OCI-M2 (cell line): ENCODE measurements at regions not wholly inside any gene's neighbourhood (a gene's known extent, or its start where the extent isn't known, plus 50 kb on each side); places are given as distances from the start of the nearest gene placed in this dataset.

Experiments
- DNase-seq: peaks from one replicate; lab custom pipeline; 2025; ENCODE audit not compliant: unreplicated experiment; lab: John Stamatoyannopoulos, UW

GRCh38 chr2:180385601-180386201 lies 378.6 kb upstream of the CWC22 start:
- no peak for DNase-seq

- DNase-seq, result no peak
Measured at GRCh38 chr2:180376066-180376465, 369.0 kb upstream of the CWC22 start.

GRCh38 chr2:180374502-180375281 lies 367.6 kb upstream of the CWC22 start:
- no peak for DNase-seq

GRCh38 chr2:180370511-180371205 lies 363.6 kb upstream of the CWC22 start:
- DNase-seq, result no peak

GRCh38 chr2:180368881-180369280 lies 361.8 kb upstream of the CWC22 start:
- DNase-seq, result no peak

GRCh38 chr2:180367815-180368214 lies 360.7 kb upstream of the CWC22 start:
- DNase-seq, result no peak

GRCh38 chr2:180366481-180366880 lies 359.4 kb upstream of the CWC22 start:
- no peak for DNase-seq

- no peak for DNase-seq
Measured at GRCh38 chr2:180364719-180365118, 357.6 kb upstream of the CWC22 start.

- DNase-seq, result no peak
Measured at GRCh38 chr2:180360283-180360618, 353.2 kb upstream of the CWC22 start.

GRCh38 chr2:180359522-180360282 lies 352.6 kb upstream of the CWC22 start:
- no peak for DNase-seq

GRCh38 chr2:180358458-180358857 lies 351.4 kb upstream of the CWC22 start:
- DNase-seq, result no peak

GRCh38 chr2:180356676-180357075 lies 349.6 kb upstream of the CWC22 start:
- DNase-seq, result no peak

- no peak for DNase-seq
Measured at GRCh38 chr2:180352620-180353019, 345.5 kb upstream of the CWC22 start.

- no peak for DNase-seq
Measured at GRCh38 chr2:180349809-180350208, 342.7 kb upstream of the CWC22 start.

- DNase-seq, result no peak
Measured at GRCh38 chr2:180343528-180344345, 336.6 kb upstream of the CWC22 start.

GRCh38 chr2:180337136-180337535 lies 330.0 kb upstream of the CWC22 start:
- no peak for DNase-seq

- no peak for DNase-seq
Measured at GRCh38 chr2:180336550-180336949, 329.5 kb upstream of the CWC22 start.

- no peak for DNase-seq
Measured at GRCh38 chr2:180334514-180334913, 327.4 kb upstream of the CWC22 start.

GRCh38 chr2:180328795-180329422 lies 321.8 kb upstream of the CWC22 start:
- no peak for DNase-seq

- DNase-seq, result no peak
Measured at GRCh38 chr2:180327185-180327584, 320.1 kb upstream of the CWC22 start.
